K562 (cell line): ENCODE measurements at regions not wholly inside any gene's neighbourhood (a gene's known extent, or its start where the extent isn't known, plus 50 kb on each side); places are given as distances from the start of the nearest gene placed in this dataset.

ENCODE experiments used
- ATAC-seq: fragments of 200-7000 bp; cut with Tn5 transposase; 3 replicates; pipeline ENCODE4 v1.9.1; 2020; ENCODE audit warnings: moderate library complexity
- BruUV-seq: library from RNA; stranded (reverse); fragments of 400-500 nt; replicated peaks from 2 replicates; lab custom pipeline; 2021; lab: Mats Ljungman, UMichigan
- CTCF ChIA-PET: fragments of 300-600 bp; formaldehyde crosslinking; extraction: SDS; loops from one replicate; lab custom pipeline; 2021; ENCODE audit warnings: low intra/inter-chr PET ratio; lab: Yijun Ruan, JAX
- POLR2A ChIA-PET: fragments of 300-600, 350-650 bp; sonication (Branson Sonifier 250); formaldehyde crosslinking; extraction: SDS; loops from one replicate; lab custom pipeline; 2021; ENCODE audit warnings: antibody characterized with exemption, inconsistent platforms; lab: Yijun Ruan, JAX
- DNase-seq, 4 experiments: peaks; one replicate each; pipeline versions ENCODE4 v3.0.0 to v3.0.0-alpha.2; 2011 to 2018; ENCODE audit warnings: low spot score in 3 of 4, mixed read lengths in 3 of 4; ENCODE audit errors: extremely low read depth in 1 of 4
- FAIRE-seq: peaks from 2 replicates; lab custom pipeline; 2011; peaks lifted over from hg19 to GRCh38; lab: Jason Lieb, UNC
- H2AFZ ChIP-seq: 2 replicates; pipeline ENCODE4 v1.6.0; 2011; ENCODE audit warnings: low read depth, low read length, control low read depth, inconsistent platforms
- H3K27ac ChIP-seq: fragments of 200-600 bp; 3 replicates; pipeline ENCODE4 v1.8.0; 2011; ENCODE audit warnings: low read depth, mild to moderate bottlenecking, control low read depth, inconsistent platforms, low read length, moderate library complexity, mixed read lengths; ENCODE audit errors: extremely low read depth
- H3K27me3 ChIP-seq, 2 experiments: fragments of 300-600 bp in 1 of 2; 2 replicates in 1 of 2; 3 replicates in 1 of 2; pipeline versions ENCODE4 v1.6.0 to v1.8.0; 2011; ENCODE audit warnings: inconsistent platforms in 2 of 2, low read length in 2 of 2, mild to moderate bottlenecking in 1 of 2, mixed read lengths in 1 of 2, moderate library complexity in 1 of 2; ENCODE audit not compliant: control insufficient read depth in 2 of 2, insufficient read depth in 2 of 2
- H3K36me3 ChIP-seq: fragments of 300-600 bp; 3 replicates; pipeline ENCODE4 v1.8.0; 2011; ENCODE audit warnings: mild to moderate bottlenecking, low read length, inconsistent platforms; ENCODE audit not compliant: control insufficient read depth, insufficient read depth
- H3K4me1 ChIP-seq, 2 experiments: fragments of 200-600 bp in 1 of 2; replicated peaks in 1 of 2; 2 replicates in 1 of 2; 3 replicates in 1 of 2; pipeline versions ENCODE4 v1.5.1 to v1.8.0; 2011; ENCODE audit warnings: inconsistent platforms in 2 of 2, low read length in 2 of 2, mild to moderate bottlenecking in 1 of 2, mixed read lengths in 1 of 2, moderate library complexity in 1 of 2; ENCODE audit not compliant: control insufficient read depth in 2 of 2, insufficient read depth in 2 of 2
- H3K4me2 ChIP-seq: 2 replicates; pipeline ENCODE4 v1.6.1; 2011; ENCODE audit warnings: low read length, control low read depth, inconsistent platforms, mixed read lengths; ENCODE audit not compliant: insufficient read depth
- H3K4me3 ChIP-seq: fragments of 200-600 bp; sonication (generic), shearing (Covaris generic); 2 replicates; pipeline ENCODE4 v1.5.1; 2016; ENCODE audit warnings: control low read depth, inconsistent platforms
- H3K79me2 ChIP-seq: fragments of 200-600 bp; 3 replicates; pipeline ENCODE4 v1.8.0; 2011; ENCODE audit warnings: low read length, inconsistent platforms; ENCODE audit not compliant: control insufficient read depth, insufficient read depth
- H3K9ac ChIP-seq, 2 experiments: 2 replicates each; pipeline versions ENCODE4 v1.6.0 to v1.6.1; 2011; ENCODE audit warnings: low read depth in 2 of 2, low read length in 2 of 2, control low read depth in 1 of 2, inconsistent platforms in 1 of 2, mild to moderate bottlenecking in 1 of 2, mixed read lengths in 1 of 2; ENCODE audit not compliant: insufficient read depth in 1 of 2
- H3K9me1 ChIP-seq: one replicate; pipeline ENCODE4 v1.6.0; 2011; ENCODE audit warnings: inconsistent platforms, mild to moderate bottlenecking, low read length, moderate library complexity; ENCODE audit not compliant: control insufficient read depth, insufficient read depth
- H3K9me3 ChIP-seq: replicated peaks from 2 replicates; pipeline ENCODE4 v1.5.1; 2011; ENCODE audit warnings: low read depth, low read length, inconsistent platforms; ENCODE audit not compliant: control insufficient read depth, insufficient read depth
- H4K20me1 ChIP-seq: replicated peaks from 2 replicates; pipeline ENCODE4 v1.6.1; 2011; ENCODE audit warnings: low read length, inconsistent platforms, mixed read lengths; ENCODE audit not compliant: control insufficient read depth, insufficient read depth
- GATAD2B ChIP-seq: fragments of 450-650 bp; IDR thresholded peaks from 2 replicates; pipeline ENCODE4 v1.6.1; 2017; ENCODE audit warnings: mild to moderate bottlenecking, borderline replicate concordance
- NCOA6 ChIP-seq: fragments of 450-650 bp; IDR thresholded peaks from 2 replicates; pipeline ENCODE4 v1.6.1; 2017; ENCODE audit warnings: mild to moderate bottlenecking
- POLR2G ChIP-seq: fragments of 200-400 bp; formaldehyde crosslinking; IDR thresholded peaks from 2 replicates; pipeline ENCODE4 v1.6.1; 2017; ENCODE audit warnings: low read depth, mild to moderate bottlenecking, antibody characterized with exemption, low read length, moderate library complexity
- SMARCA5 ChIP-seq: fragments of 450-650 bp; IDR thresholded peaks from 2 replicates; pipeline ENCODE4 v1.6.1; 2016
- TBL1XR1 ChIP-seq, 2 experiments: IDR thresholded peaks; 2 replicates each; pipeline ENCODE4 v1.6.1; 2012; ENCODE audit warnings: improper control_type of control experiment in 2 of 2, low read length in 2 of 2, mild to moderate bottlenecking in 1 of 2
- ZNF395 ChIP-seq: fragments of 200-800 bp; sonication (Bioruptor generic); IDR thresholded peaks from 2 replicates; pipeline ENCODE4 v1.6.1; 2017; ENCODE audit warnings: missing genetic modification characterization, missing compliant biosample characterization
- WGBS: fragments of 100-300 bp; shearing (Covaris generic); methylation state at CpG from one replicate; pipeline ENCODE4 v1.1.6; 2016; ENCODE audit warnings: low coverage, mixed read lengths; ENCODE audit not compliant: insufficient coverage; ENCODE audit errors: missing lambda C conversion rate; 5-methylcytosine and 5-hydroxymethylcytosine counted together
- in situ Hi-C: fragments of 300-500 bp; cut with MboI; formaldehyde crosslinking; loops from 4 replicates; pipeline ENCODE4 v1.15.0; 2018; ENCODE audit warnings: inconsistent platforms, mixed read lengths
- intact Hi-C: fragments of 100-400 bp; cut with micrococcal nuclease; formaldehyde crosslinking; loops from 2 replicates; pipeline ENCODE4 v1.14.2; 2022

GRCh38 chr12:58034712-58035111 lies 93.3 kb downstream of the ATP23 start:
- no peaks in the 10 kb centered on the region for H3K27me3 ChIP-seq
- no peak overlapping the region for H3K4me3 ChIP-seq
- no peaks in the 10 kb centered on the region for H3K9me1 ChIP-seq
- 0% methylated on average over 1 of the region's 1 CpG for WGBS
- no peak overlapping the region for H3K4me2 ChIP-seq
- H3K4me1 ChIP-seq: no peaks in the 10 kb centered on the region
- intact Hi-C loops (no loop called here), in situ Hi-C loops (no loop called here)
- ATAC-seq (no peak), DNase-seq (no peak), FAIRE-seq (no peak)
- no peak overlapping the region for H2AFZ ChIP-seq
- H3K9ac ChIP-seq: no peak overlapping the region
- CTCF ChIA-PET: no interaction called here
- H3K27ac ChIP-seq: no peak overlapping the region
- no peaks in the 10 kb centered on the region for H3K9me3 ChIP-seq
- no peak for TF ChIP-seq TBL1XR1 (IDR thresholded peaks at IDR 0.05; ENCODE audit: low read length in 2 of 2)
- POLR2A ChIA-PET: interaction anchor here (1.1 kb wide), 1 partner anchor 11 kb away, joined by 3 read pairs; no protein-coding TSS in a partner anchor
- H3K36me3 ChIP-seq: no peaks in the 10 kb centered on the region
- BruUV-seq: no TSS peak
- no peaks in the 10 kb centered on the region for H3K79me2 ChIP-seq
- no peaks in the 10 kb centered on the region for H4K20me1 ChIP-seq

- Histone ChIP-seq H3K36me3 (no peaks in the 10 kb centered on the region), H3K9ac (no peak overlapping the region), H3K27ac (no peak overlapping the region), H4K20me1 (no peaks in the 10 kb centered on the region), H3K9me1 (no peaks in the 10 kb centered on the region), H3K4me3 (no peak overlapping the region), H3K27me3 (no peaks in the 10 kb centered on the region), H3K9me3 (no peaks in the 10 kb centered on the region)
- WGBS: 0% methylated on average over 2 of the region's 2 CpGs
- DNase-seq (no peak), FAIRE-seq (no peak)
- CTCF ChIA-PET: no interaction called here
- in situ Hi-C loops: no loop called here
- TF ChIP-seq ZNF395: no peak
- TF ChIP-seq POLR2G: no peak
- no peak for TF ChIP-seq GATAD2B
- TF ChIP-seq SMARCA5: no peak
- TF ChIP-seq NCOA6: no peak
- TF ChIP-seq, all 486 proteins: peak for 0
- Histone ChIP-seq H3K79me2 (no peaks in the 10 kb centered on the region), H2AFZ (no peak overlapping the region), H3K4me1 (no peaks in the 10 kb centered on the region), H3K4me2 (no peak overlapping the region)
- POLR2A ChIA-PET: no interaction called here
- ATAC-seq: no peak
- intact Hi-C loops: no loop called here
- BruUV-seq: no TSS peak
These were observed 100.1 kb downstream of the ATP23 start for GRCh38 chr12:58041441-58041840.
